WTC11 (cell line): ENCODE measurements at regions not wholly inside any gene's neighbourhood (a gene's known extent, or its start where the extent isn't known, plus 50 kb on each side); places are given as distances from the start of the nearest gene placed in this dataset.

Source experiments
- ATAC-seq: fragments of 200-7000 bp; cut with Tn5 transposase; 2 replicates; pipeline ENCODE4 v1.10.0; 2021; ENCODE audit warnings: mild to moderate bottlenecking, moderate library complexity
- CTCF ChIA-PET: fragments of 300-600 bp; sonication (Branson Sonifier 250); formaldehyde crosslinking; loops from one replicate; lab custom pipeline; 2021; ENCODE audit warnings: antibody characterized with exemption; lab: Charles Lee
- POLR2A ChIA-PET: fragments of 350-600 bp; sonication (Branson Sonifier 250); formaldehyde crosslinking; loops from one replicate; lab custom pipeline; 2021; ENCODE audit warnings: antibody characterized with exemption; lab: Charles Lee
- DNase-seq: peaks from one replicate; pipeline ENCODE4 v3.0.0; 2021; ENCODE audit warnings: low spot score
- H3K27ac Mint-ChIP-seq: 2 replicates; pipeline ENCODE4 v1.8.0; 2021; ENCODE audit warnings: mixed read lengths
- H3K27me3 Mint-ChIP-seq: 2 replicates; pipeline ENCODE4 v1.8.0; 2021; ENCODE audit warnings: low read depth, mild to moderate bottlenecking, moderate library complexity, mixed read lengths
- H3K36me3 Mint-ChIP-seq: 2 replicates; pipeline ENCODE4 v1.8.0; 2021; ENCODE audit warnings: mixed read lengths
- H3K4me1 Mint-ChIP-seq: 2 replicates; pipeline ENCODE4 v1.8.0; 2022; ENCODE audit warnings: mixed read lengths
- H3K4me3 Mint-ChIP-seq: 2 replicates; pipeline ENCODE4 v1.8.0; 2021; ENCODE audit warnings: mild to moderate bottlenecking, moderate library complexity, mixed read lengths
- H3K9me3 Mint-ChIP-seq: 2 replicates; pipeline ENCODE4 v1.8.0; 2021; ENCODE audit warnings: mixed read lengths
- ATF1 ChIP-seq: sonication (generic); formaldehyde crosslinking; IDR thresholded peaks from 2 replicates; pipeline ENCODE4 v1.8.1; 2023; ENCODE audit warnings: mild to moderate bottlenecking, moderate library complexity, missing genetic modification reagents
- E2F1 ChIP-seq: sonication (generic); formaldehyde crosslinking; IDR thresholded peaks from 2 replicates; pipeline ENCODE4 v1.8.0; 2022; ENCODE audit warnings: mild to moderate bottlenecking, missing genetic modification reagents
- FOXJ3 ChIP-seq: sonication (generic); formaldehyde crosslinking; IDR thresholded peaks from 2 replicates; pipeline ENCODE4 v1.9.0; 2021; ENCODE audit warnings: missing genetic modification reagents, mild to moderate bottlenecking, borderline replicate concordance
- GABPB1 ChIP-seq: sonication (generic); formaldehyde crosslinking; IDR thresholded peaks from 2 replicates; pipeline ENCODE4 v1.8.1; 2023; ENCODE audit warnings: mild to moderate bottlenecking, missing genetic modification reagents
- IRF1 ChIP-seq: sonication (generic); formaldehyde crosslinking; IDR thresholded peaks from 2 replicates; pipeline ENCODE4 v1.8.0; 2023; ENCODE audit warnings: missing genetic modification reagents
- NR2C2 ChIP-seq: sonication (generic); formaldehyde crosslinking; IDR thresholded peaks from 2 replicates; pipeline ENCODE4 v1.8.0; 2022; ENCODE audit warnings: mild to moderate bottlenecking, missing genetic modification reagents
- RORB ChIP-seq: fragments of 250-450 bp; sonication (Bioruptor Pico); IDR thresholded peaks from 2 replicates; pipeline ENCODE4 v1.9.0; 2021; ENCODE audit warnings: mild to moderate bottlenecking
- ZNF281 ChIP-seq: sonication (generic); formaldehyde crosslinking; IDR thresholded peaks from 2 replicates; pipeline ENCODE4 v1.8.0; 2023; ENCODE audit warnings: mild to moderate bottlenecking, missing genetic modification reagents
- ZNF423 ChIP-seq: fragments of 250-450 bp; sonication (Bioruptor Pico); IDR thresholded peaks from 2 replicates; pipeline ENCODE4 v2.1.2; 2022; ENCODE audit warnings: mild to moderate bottlenecking, moderate library complexity
- ZNF671 ChIP-seq: fragments of 250-450 bp; sonication (Bioruptor Pico); IDR thresholded peaks from 2 replicates; pipeline ENCODE4 v1.8.0; 2021; ENCODE audit warnings: mild to moderate bottlenecking
- TF ChIP-seq, protein P1 (sequence below): fragments of 250-450 bp; sonication (Bioruptor Pico); IDR thresholded peaks from 2 replicates; pipeline ENCODE4 v1.8.0; 2021; ENCODE audit warnings: mild to moderate bottlenecking
- TF ChIP-seq, protein P2 (sequence below): fragments of 250-450 bp; sonication (Bioruptor Pico); conservative IDR thresholded peaks from 2 replicates; pipeline ENCODE4 v1.9.0; 2021; ENCODE audit warnings: mild to moderate bottlenecking
- TF ChIP-seq, protein P3 (sequence below): sonication (generic); formaldehyde crosslinking; IDR thresholded peaks from 2 replicates; pipeline ENCODE4 v1.8.0; 2022; ENCODE audit warnings: mild to moderate bottlenecking, missing genetic modification reagents
- TF ChIP-seq, protein P4 (sequence below): fragments of 250-450 bp; sonication (Bioruptor Pico); IDR thresholded peaks from 2 replicates; pipeline ENCODE4 v1.9.0; 2021; ENCODE audit warnings: mild to moderate bottlenecking, borderline replicate concordance

DNA sequence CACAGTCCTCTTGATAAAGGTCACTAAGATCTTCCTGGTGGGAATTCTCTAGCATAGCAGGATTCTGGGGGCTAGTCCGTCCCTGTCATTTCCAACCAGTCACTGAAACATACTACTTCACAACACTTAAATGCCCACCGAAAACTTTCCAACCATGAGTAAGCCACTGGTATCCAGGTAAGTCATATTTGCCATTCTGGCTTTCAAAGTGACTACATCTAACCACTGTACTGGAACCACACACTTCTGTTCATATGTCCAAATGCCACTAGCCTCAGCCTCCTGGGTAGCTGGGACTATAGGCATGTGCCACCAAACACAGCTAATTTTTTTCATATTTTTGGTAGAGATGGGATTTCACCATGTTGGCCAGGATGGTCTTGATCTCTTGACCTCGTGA lies 64.3 kb upstream of the VANGL1 start:
- Mint-ChIP-seq H3K4me3 (no peak overlapping the region), H3K4me1 (no peaks in the 10 kb centered on the region), H3K36me3 (peaks cover 23% of the 10 kb centered on the region), H3K27me3 (peaks cover 11% of the 10 kb centered on the region), H3K9me3 (peaks cover 42% of the 10 kb centered on the region), H3K27ac (no peak overlapping the region)
- DNase-seq (no peak), ATAC-seq (no peak)
- CTCF ChIA-PET, result no interaction called here
- POLR2A ChIA-PET, result no interaction called here
- no peak for TF ChIP-seq FOXJ3 (CRISPR knock-in tag)
- TF ChIP-seq ZNF671, result no peak
- no peak for TF ChIP-seq NR2C2
- no peak for TF ChIP-seq GABPB1 (CRISPR knock-in tag)
- TF ChIP-seq ATF1 (CRISPR knock-in tag), result no peak
- TF ChIP-seq IRF1 (CRISPR knock-in tag), result no peak
- TF ChIP-seq E2F1 (CRISPR knock-in tag), result no peak
- TF ChIP-seq RORB (CRISPR knock-in tag), result no peak
- no peak for TF ChIP-seq ZNF281 (CRISPR knock-in tag)
- TF ChIP-seq, protein P1, sequence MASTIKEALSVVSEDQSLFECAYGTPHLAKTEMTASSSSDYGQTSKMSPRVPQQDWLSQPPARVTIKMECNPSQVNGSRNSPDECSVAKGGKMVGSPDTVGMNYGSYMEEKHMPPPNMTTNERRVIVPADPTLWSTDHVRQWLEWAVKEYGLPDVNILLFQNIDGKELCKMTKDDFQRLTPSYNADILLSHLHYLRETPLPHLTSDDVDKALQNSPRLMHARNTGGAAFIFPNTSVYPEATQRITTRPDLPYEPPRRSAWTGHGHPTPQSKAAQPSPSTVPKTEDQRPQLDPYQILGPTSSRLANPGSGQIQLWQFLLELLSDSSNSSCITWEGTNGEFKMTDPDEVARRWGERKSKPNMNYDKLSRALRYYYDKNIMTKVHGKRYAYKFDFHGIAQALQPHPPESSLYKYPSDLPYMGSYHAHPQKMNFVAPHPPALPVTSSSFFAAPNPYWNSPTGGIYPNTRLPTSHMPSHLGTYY (CRISPR knock-in tag), result no peak
- TF ChIP-seq, protein P2, sequence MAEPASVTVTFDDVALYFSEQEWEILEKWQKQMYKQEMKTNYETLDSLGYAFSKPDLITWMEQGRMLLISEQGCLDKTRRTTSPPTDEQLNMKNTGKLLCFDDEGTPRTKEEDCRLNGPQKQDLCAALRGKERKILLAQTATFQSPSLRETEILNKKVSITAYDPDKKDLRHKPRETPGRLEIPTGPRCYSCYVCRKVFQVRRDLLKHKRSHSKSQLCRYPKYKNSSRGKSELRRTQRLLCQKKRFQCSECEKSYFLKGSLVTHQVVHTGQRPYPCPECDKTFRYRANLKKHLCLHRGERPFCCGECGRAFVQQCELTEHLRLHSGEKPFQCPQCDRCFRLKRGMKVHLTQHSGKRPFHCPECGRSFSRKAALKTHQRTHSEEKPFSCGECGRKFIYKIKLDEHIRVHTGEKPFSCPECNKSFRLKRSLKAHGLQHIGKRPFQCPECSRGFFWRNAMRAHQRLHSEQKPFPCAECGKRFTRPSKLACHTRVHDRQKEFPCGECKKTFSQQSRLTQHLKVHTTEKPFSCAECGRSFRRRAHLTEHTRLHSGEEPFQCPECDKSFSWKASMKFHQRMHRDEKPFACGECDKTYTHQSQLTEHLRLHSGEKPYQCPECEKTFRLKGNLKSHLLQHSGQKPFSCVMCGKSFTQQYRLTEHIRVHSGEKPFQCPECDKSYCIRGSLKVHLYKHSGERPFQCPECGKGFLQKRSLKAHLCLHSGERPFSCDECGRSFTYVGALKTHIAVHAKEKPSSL, result no peak
- TF ChIP-seq, protein P3, sequence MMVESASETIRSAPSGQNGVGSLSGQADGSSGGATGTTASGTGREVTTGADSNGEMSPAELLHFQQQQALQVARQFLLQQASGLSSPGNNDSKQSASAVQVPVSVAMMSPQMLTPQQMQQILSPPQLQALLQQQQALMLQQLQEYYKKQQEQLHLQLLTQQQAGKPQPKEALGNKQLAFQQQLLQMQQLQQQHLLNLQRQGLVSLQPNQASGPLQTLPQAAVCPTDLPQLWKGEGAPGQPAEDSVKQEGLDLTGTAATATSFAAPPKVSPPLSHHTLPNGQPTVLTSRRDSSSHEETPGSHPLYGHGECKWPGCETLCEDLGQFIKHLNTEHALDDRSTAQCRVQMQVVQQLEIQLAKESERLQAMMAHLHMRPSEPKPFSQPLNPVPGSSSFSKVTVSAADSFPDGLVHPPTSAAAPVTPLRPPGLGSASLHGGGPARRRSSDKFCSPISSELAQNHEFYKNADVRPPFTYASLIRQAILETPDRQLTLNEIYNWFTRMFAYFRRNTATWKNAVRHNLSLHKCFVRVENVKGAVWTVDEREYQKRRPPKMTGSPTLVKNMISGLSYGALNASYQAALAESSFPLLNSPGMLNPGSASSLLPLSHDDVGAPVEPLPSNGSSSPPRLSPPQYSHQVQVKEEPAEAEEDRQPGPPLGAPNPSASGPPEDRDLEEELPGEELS, result no peak
- TF ChIP-seq, protein P4, sequence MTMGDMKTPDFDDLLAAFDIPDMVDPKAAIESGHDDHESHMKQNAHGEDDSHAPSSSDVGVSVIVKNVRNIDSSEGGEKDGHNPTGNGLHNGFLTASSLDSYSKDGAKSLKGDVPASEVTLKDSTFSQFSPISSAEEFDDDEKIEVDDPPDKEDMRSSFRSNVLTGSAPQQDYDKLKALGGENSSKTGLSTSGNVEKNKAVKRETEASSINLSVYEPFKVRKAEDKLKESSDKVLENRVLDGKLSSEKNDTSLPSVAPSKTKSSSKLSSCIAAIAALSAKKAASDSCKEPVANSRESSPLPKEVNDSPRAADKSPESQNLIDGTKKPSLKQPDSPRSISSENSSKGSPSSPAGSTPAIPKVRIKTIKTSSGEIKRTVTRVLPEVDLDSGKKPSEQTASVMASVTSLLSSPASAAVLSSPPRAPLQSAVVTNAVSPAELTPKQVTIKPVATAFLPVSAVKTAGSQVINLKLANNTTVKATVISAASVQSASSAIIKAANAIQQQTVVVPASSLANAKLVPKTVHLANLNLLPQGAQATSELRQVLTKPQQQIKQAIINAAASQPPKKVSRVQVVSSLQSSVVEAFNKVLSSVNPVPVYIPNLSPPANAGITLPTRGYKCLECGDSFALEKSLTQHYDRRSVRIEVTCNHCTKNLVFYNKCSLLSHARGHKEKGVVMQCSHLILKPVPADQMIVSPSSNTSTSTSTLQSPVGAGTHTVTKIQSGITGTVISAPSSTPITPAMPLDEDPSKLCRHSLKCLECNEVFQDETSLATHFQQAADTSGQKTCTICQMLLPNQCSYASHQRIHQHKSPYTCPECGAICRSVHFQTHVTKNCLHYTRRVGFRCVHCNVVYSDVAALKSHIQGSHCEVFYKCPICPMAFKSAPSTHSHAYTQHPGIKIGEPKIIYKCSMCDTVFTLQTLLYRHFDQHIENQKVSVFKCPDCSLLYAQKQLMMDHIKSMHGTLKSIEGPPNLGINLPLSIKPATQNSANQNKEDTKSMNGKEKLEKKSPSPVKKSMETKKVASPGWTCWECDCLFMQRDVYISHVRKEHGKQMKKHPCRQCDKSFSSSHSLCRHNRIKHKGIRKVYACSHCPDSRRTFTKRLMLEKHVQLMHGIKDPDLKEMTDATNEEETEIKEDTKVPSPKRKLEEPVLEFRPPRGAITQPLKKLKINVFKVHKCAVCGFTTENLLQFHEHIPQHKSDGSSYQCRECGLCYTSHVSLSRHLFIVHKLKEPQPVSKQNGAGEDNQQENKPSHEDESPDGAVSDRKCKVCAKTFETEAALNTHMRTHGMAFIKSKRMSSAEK (CRISPR knock-in tag), result no peak
- no peak for TF ChIP-seq ZNF423 (CRISPR knock-in tag)
